Uterus (tissue), 2 donors: ENCODE measurements at regions not wholly inside any gene's neighbourhood (a gene's known extent, or its start where the extent isn't known, plus 50 kb on each side); places are given as distances from the start of the nearest gene placed in this dataset.

Source experiments
- CTCF ChIP-seq, 4 experiments: fragments of 200-600 bp in 2 of 4; fragments of 450-650 bp in 2 of 4; sonication (generic) in 2 of 4; IDR thresholded peaks; one replicate each; pipeline ENCODE4 v1.5.1; 2016 to 2019; ENCODE audit warnings: antibody characterized with exemption in 4 of 4, mild to moderate bottlenecking in 2 of 4, moderate library complexity in 1 of 4
- POLR2A ChIP-seq, 2 donors: fragments of 450-650 bp; IDR thresholded peaks; one replicate each; pipeline ENCODE4 v1.6.1; 2016; ENCODE audit warnings: antibody characterized with exemption in 2 of 2, mild to moderate bottlenecking in 1 of 2, moderate library complexity in 1 of 2

- TF ChIP-seq CTCF (IDR thresholded peaks at IDR 0.05), result no peak
- no peak for TF ChIP-seq POLR2A (IDR thresholded peaks at IDR 0.05)
Observed at GRCh38 chr18:75556841-75557240, 129.3 kb upstream of the SMIM21 start.
